ENCODE measurements at regions not wholly inside any gene's neighbourhood (a gene's known extent, or its start where the extent isn't known, plus 50 kb on each side); places are given as distances from the start of the nearest gene placed in this dataset.
"Not testable (repeated sequence)": the region's sequence is repeated elsewhere in the genome, so short reads cannot be mapped to it uniquely, and the experiment has no call there.

GRCh38 chr3:181933052-181933618 lies 221.4 kb downstream of the SOX2 start:
- no peak overlapping the region for H4K12ac ChIP-seq (ENCODE audit: low read depth, low read length)
- H3K4me1 ChIP-seq (ENCODE audit: control insufficient read depth in 1 of 2, insufficient read depth in 2 of 2, low read length in 2 of 2), result no peaks in the 10 kb centered on the region
- no peak for DNase-seq
- H2BK12ac ChIP-seq (ENCODE audit: low read length), result no peak overlapping the region
- H2AFZ ChIP-seq (ENCODE audit: insufficient read depth, low read length, poor library complexity), result no peak overlapping the region
- H3K79me2 ChIP-seq (ENCODE audit: control insufficient read depth, insufficient read depth, low read length, poor library complexity), result no peaks in the 10 kb centered on the region
- no peak overlapping the region for H4K8ac ChIP-seq (ENCODE audit: low read depth, low read length)
- no peak overlapping the region for H3K4me2 ChIP-seq (ENCODE audit: low read length)
- H3K9me3 ChIP-seq (ENCODE audit: insufficient read depth, low read depth, low read length), result no peaks in the 10 kb centered on the region
- WGBS (ENCODE audit: extremely low coverage, insufficient coverage, insufficient read length), result no CpG with 5 or more reads among the region's 4 CpGs
- no peak overlapping the region for H3K18ac ChIP-seq (ENCODE audit: low read length)
- no peak overlapping the region for H2BK5ac ChIP-seq (ENCODE audit: low read depth, low read length, poor library complexity)
- no peaks in the 10 kb centered on the region for H3K27me3 ChIP-seq (ENCODE audit: insufficient read depth, low read length)
- H3K4me3 ChIP-seq (ENCODE audit: low read depth, low read length), result no peak overlapping the region
- H4K91ac ChIP-seq (ENCODE audit: low read depth, low read length), result no peak overlapping the region
- no peaks in the 10 kb centered on the region for H3K36me3 ChIP-seq (ENCODE audit: control insufficient read depth in 1 of 2, insufficient read depth in 2 of 2, low read length in 2 of 2)
- no peak overlapping the region for H3K9ac ChIP-seq (ENCODE audit: low read length)
- H3K14ac ChIP-seq (ENCODE audit: low read length), result no peak overlapping the region
- no peak overlapping the region for H2AK5ac ChIP-seq (ENCODE audit: low read length)
- H3K79me1 ChIP-seq (ENCODE audit: low read length), result no peaks in the 10 kb centered on the region
- H3K27ac ChIP-seq (ENCODE audit: low read depth, low read length), result no peak overlapping the region
- no peak overlapping the region for H3K4ac ChIP-seq (ENCODE audit: low read depth, low read length)
- no peak overlapping the region for H3K23ac ChIP-seq (ENCODE audit: low read length)
- no peak overlapping the region for H2BK120ac ChIP-seq (ENCODE audit: insufficient read depth, low read length, poor library complexity)

GRCh38 chr3:181935915-181936314 lies 224.2 kb downstream of the SOX2 start:
- no peak overlapping the region for H2AFZ ChIP-seq (ENCODE audit: insufficient read depth, low read length, poor library complexity)

GRCh38 chr3:181936774-181937173 lies 225.0 kb downstream of the SOX2 start:
- Histone ChIP-seq H2AFZ (ENCODE audit: insufficient read depth, low read length, poor library complexity) (no peak overlapping the region), H3K27me3 (ENCODE audit: insufficient read depth, low read length) (no peaks in the 10 kb centered on the region), H3K79me1 (ENCODE audit: low read length) (no peaks in the 10 kb centered on the region), H3K9me3 (ENCODE audit: insufficient read depth, low read depth, low read length) (no peaks in the 10 kb centered on the region), H2BK5ac (ENCODE audit: low read depth, low read length, poor library complexity) (no peak overlapping the region), H3K9ac (ENCODE audit: low read length) (no peak overlapping the region), H3K4me3 (ENCODE audit: low read depth, low read length) (no peak overlapping the region), H3K4me2 (ENCODE audit: low read length) (no peak overlapping the region), H3K23ac (ENCODE audit: low read length) (no peak overlapping the region), H2BK12ac (ENCODE audit: low read length) (no peak overlapping the region), H3K36me3 (ENCODE audit: control insufficient read depth in 1 of 2, insufficient read depth in 2 of 2, low read length in 2 of 2) (no peaks in the 10 kb centered on the region), H4K8ac (ENCODE audit: low read depth, low read length) (no peak overlapping the region), H3K27ac (ENCODE audit: low read depth, low read length) (no peak overlapping the region), H3K4ac (ENCODE audit: low read depth, low read length) (no peak overlapping the region), H3K18ac (ENCODE audit: low read length) (no peak overlapping the region), H2AK5ac (ENCODE audit: low read length) (no peak overlapping the region), H4K91ac (ENCODE audit: low read depth, low read length) (no peak overlapping the region), H4K12ac (ENCODE audit: low read depth, low read length) (no peak overlapping the region), H3K79me2 (ENCODE audit: control insufficient read depth, insufficient read depth, low read length, poor library complexity) (no peaks in the 10 kb centered on the region), H3K4me1 (ENCODE audit: control insufficient read depth in 1 of 2, insufficient read depth in 2 of 2, low read length in 2 of 2) (no peaks in the 10 kb centered on the region), H2BK120ac (ENCODE audit: insufficient read depth, low read length, poor library complexity) (no peak overlapping the region), H3K14ac (ENCODE audit: low read length) (no peak overlapping the region)
- WGBS (ENCODE audit: extremely low coverage, insufficient coverage, insufficient read length), result no CpG with 5 or more reads among the region's 6 CpGs
- DNase-seq, result no peak

More at GRCh38 chr3:181935915-181936314, 224.2 kb downstream of the SOX2 start:
- no peak for DNase-seq
- WGBS (ENCODE audit: extremely low coverage, insufficient coverage, insufficient read length), result no CpG with 5 or more reads among the region's 2 CpGs
- Histone ChIP-seq H4K8ac (ENCODE audit: low read depth, low read length) (no peak overlapping the region), H3K9me3 (ENCODE audit: insufficient read depth, low read depth, low read length) (no peaks in the 10 kb centered on the region), H3K27ac (ENCODE audit: low read depth, low read length) (no peak overlapping the region), H3K4me1 (ENCODE audit: control insufficient read depth in 1 of 2, insufficient read depth in 2 of 2, low read length in 2 of 2) (no peaks in the 10 kb centered on the region), H3K27me3 (ENCODE audit: insufficient read depth, low read length) (no peaks in the 10 kb centered on the region), H3K4me3 (ENCODE audit: low read depth, low read length) (no peak overlapping the region), H3K23ac (ENCODE audit: low read length) (no peak overlapping the region), H3K4ac (ENCODE audit: low read depth, low read length) (no peak overlapping the region), H3K9ac (ENCODE audit: low read length) (no peak overlapping the region), H2BK12ac (ENCODE audit: low read length) (no peak overlapping the region), H2BK5ac (ENCODE audit: low read depth, low read length, poor library complexity) (no peak overlapping the region), H3K36me3 (ENCODE audit: control insufficient read depth in 1 of 2, insufficient read depth in 2 of 2, low read length in 2 of 2) (no peaks in the 10 kb centered on the region), H2BK120ac (ENCODE audit: insufficient read depth, low read length, poor library complexity) (no peak overlapping the region), H3K4me2 (ENCODE audit: low read length) (no peak overlapping the region), H4K12ac (ENCODE audit: low read depth, low read length) (no peak overlapping the region), H3K18ac (ENCODE audit: low read length) (no peak overlapping the region), H4K91ac (ENCODE audit: low read depth, low read length) (no peak overlapping the region), H3K14ac (ENCODE audit: low read length) (no peak overlapping the region), H2AK5ac (ENCODE audit: low read length) (no peak overlapping the region), H3K79me2 (ENCODE audit: control insufficient read depth, insufficient read depth, low read length, poor library complexity) (no peaks in the 10 kb centered on the region), H3K79me1 (ENCODE audit: low read length) (no peaks in the 10 kb centered on the region)

- not testable (repeated sequence) for H2BK5ac ChIP-seq (ENCODE audit: low read depth, low read length, poor library complexity); DNase-seq; H4K12ac ChIP-seq (ENCODE audit: low read depth, low read length); H3K4ac ChIP-seq (ENCODE audit: low read depth, low read length); H3K27ac ChIP-seq (ENCODE audit: low read depth, low read length); H3K14ac ChIP-seq (ENCODE audit: low read length); H3K79me2 ChIP-seq (ENCODE audit: control insufficient read depth, insufficient read depth, low read length, poor library complexity); H3K9me3 ChIP-seq (ENCODE audit: insufficient read depth, low read depth, low read length); H2BK12ac ChIP-seq (ENCODE audit: low read length); H3K18ac ChIP-seq (ENCODE audit: low read length); H3K36me3 ChIP-seq (ENCODE audit: control insufficient read depth in 1 of 2, insufficient read depth in 2 of 2, low read length in 2 of 2); H4K8ac ChIP-seq (ENCODE audit: low read depth, low read length); H3K4me1 ChIP-seq (ENCODE audit: control insufficient read depth in 1 of 2, insufficient read depth in 2 of 2, low read length in 2 of 2); H2AFZ ChIP-seq (ENCODE audit: insufficient read depth, low read length, poor library complexity); H3K79me1 ChIP-seq (ENCODE audit: low read length); H3K27me3 ChIP-seq (ENCODE audit: insufficient read depth, low read length); H3K4me2 ChIP-seq (ENCODE audit: low read length); H2BK120ac ChIP-seq (ENCODE audit: insufficient read depth, low read length, poor library complexity); H2AK5ac ChIP-seq (ENCODE audit: low read length); H4K91ac ChIP-seq (ENCODE audit: low read depth, low read length); H3K9ac ChIP-seq (ENCODE audit: low read length); H3K23ac ChIP-seq (ENCODE audit: low read length); H3K4me3 ChIP-seq (ENCODE audit: low read depth, low read length)
- WGBS (ENCODE audit: extremely low coverage, insufficient coverage, insufficient read length), result no CpG with 5 or more reads among the region's 3 CpGs
These were observed 226.9 kb downstream of the SOX2 start for GRCh38 chr3:181938580-181938979.
